Tibial nerve (tissue), 4 donors: ENCODE measurements at regions not wholly inside any gene's neighbourhood (a gene's known extent, or its start where the extent isn't known, plus 50 kb on each side); places are given as distances from the start of the nearest gene placed in this dataset.

ENCODE experiments used
- DNase-seq, 2 donors: peaks; one replicate each; pipeline ENCODE4 v3.0.0-alpha.2; 2019; ENCODE audit warnings: low spot score in 2 of 2
- H3K27ac ChIP-seq, 4 donors: fragments of 200-600 bp; sonication (generic) in 3 of 4; one replicate each; pipeline ENCODE4 v1.5.1; 2017 to 2019; ENCODE audit warnings: mild to moderate bottlenecking in 1 of 4
- H3K27me3 ChIP-seq, 2 donors: fragments of 200-600 bp; sonication (generic) in 1 of 2; one replicate each; pipeline versions ENCODE4 v1.5.1 to v1.6.0; 2017 to 2019
- H3K36me3 ChIP-seq, 3 donors: fragments of 200-600 bp; sonication (generic); one replicate each; pipeline ENCODE4 v1.5.1; 2018 to 2019
- H3K4me1 ChIP-seq, 4 donors: fragments of 200-600 bp; sonication (generic) in 3 of 4; one replicate each; pipeline ENCODE4 v1.5.1; 2017 to 2019
- H3K4me3 ChIP-seq, 4 donors: fragments of 200-600 bp; sonication (generic) in 3 of 4; one replicate each; pipeline ENCODE4 v1.5.1; 2017 to 2019; ENCODE audit warnings: mild to moderate bottlenecking in 1 of 4, moderate library complexity in 1 of 4
- H3K9me3 ChIP-seq, 4 donors: fragments of 200-600 bp; sonication (generic) in 3 of 4; one replicate each; pipeline ENCODE4 v1.5.1; 2017 to 2019
- CTCF ChIP-seq, 5 experiments: fragments of 200-600 bp in 3 of 5; fragments of 450-650 bp in 2 of 5; sonication (generic) in 3 of 5; IDR thresholded peaks; one replicate each; pipeline ENCODE4 v1.5.1; 2016 to 2019; ENCODE audit warnings: antibody characterized with exemption in 5 of 5, mild to moderate bottlenecking in 3 of 5, moderate library complexity in 2 of 5
- EP300 ChIP-seq, 2 donors: sonication (generic); formaldehyde crosslinking; IDR thresholded peaks; one replicate each; pipeline ENCODE4 v1.6.1; 2017; ENCODE audit warnings: antibody characterized with exemption in 2 of 2, mild to moderate bottlenecking in 1 of 2
- POLR2A ChIP-seq, 2 donors: fragments of 450-650 bp; IDR thresholded peaks; one replicate each; pipeline ENCODE4 v1.6.1; 2017; ENCODE audit warnings: antibody characterized with exemption in 2 of 2, mild to moderate bottlenecking in 2 of 2, moderate library complexity in 2 of 2
- WGBS, 2 donors: methylation state at CpG; one replicate each; pipeline ENCODE4 v1.1.5; 2018; 5-methylcytosine and 5-hydroxymethylcytosine counted together

GRCh38 chr1:187894349-187894748, 1065.6 kb downstream of the PLA2G4A start:
- no peak for DNase-seq
- Histone ChIP-seq H3K27ac (no peak overlapping the region), H3K9me3 (no peaks in the 10 kb centered on the region), H3K36me3 (no peaks in the 10 kb centered on the region), H3K4me1 (no peaks in the 10 kb centered on the region), H3K4me3 (no peak overlapping the region), H3K27me3 (no peaks in the 10 kb centered on the region)
- 88 to 93% methylated on average over 3 of the region's 3 CpGs for WGBS, 2 donors
- TF ChIP-seq EP300 (IDR thresholded peaks at IDR 0.05) (no peak), POLR2A (IDR thresholded peaks at IDR 0.05) (no peak), CTCF (IDR thresholded peaks at IDR 0.05) (no peak)

GRCh38 chr1:187903223-187903622, 1074.5 kb downstream of the PLA2G4A start:
- TF ChIP-seq EP300 (IDR thresholded peaks at IDR 0.05) (no peak), CTCF (IDR thresholded peaks at IDR 0.05) (no peak), POLR2A (IDR thresholded peaks at IDR 0.05) (no peak)

GRCh38 chr1:187909382-187909781, 1080.6 kb downstream of the PLA2G4A start:
- no peaks in the 10 kb centered on the region for H3K4me1 ChIP-seq
- 81 to 85% methylated on average over 3 of the region's 3 CpGs for WGBS, 2 donors
- TF ChIP-seq EP300 (IDR thresholded peaks at IDR 0.05) = no peak
- no peak for TF ChIP-seq POLR2A (IDR thresholded peaks at IDR 0.05)

More at GRCh38 chr1:187903223-187903622, 1074.5 kb downstream of the PLA2G4A start:
- DNase-seq = no peak
- Histone ChIP-seq H3K9me3 (no peaks in the 10 kb centered on the region), H3K4me1 (no peaks in the 10 kb centered on the region), H3K27me3 (no peaks in the 10 kb centered on the region), H3K27ac (no peak overlapping the region), H3K36me3 (no peaks in the 10 kb centered on the region), H3K4me3 (no peak overlapping the region)
- 91 to 96% methylated on average over 1 of the region's 1 CpG for WGBS, 2 donors

GRCh38 chr1:187911820-187912219, 1083.1 kb downstream of the PLA2G4A start:
- no peak for DNase-seq
- Histone ChIP-seq H3K4me3 (no peak overlapping the region), H3K9me3 (no peaks in the 10 kb centered on the region), H3K4me1 (no peaks in the 10 kb centered on the region), H3K36me3 (no peaks in the 10 kb centered on the region), H3K27me3 (no peaks in the 10 kb centered on the region), H3K27ac (no peak overlapping the region)
- TF ChIP-seq CTCF (IDR thresholded peaks at IDR 0.05) (no peak), EP300 (IDR thresholded peaks at IDR 0.05) (no peak), POLR2A (IDR thresholded peaks at IDR 0.05) (no peak)

More at GRCh38 chr1:187909382-187909781, 1080.6 kb downstream of the PLA2G4A start:
- H3K9me3 ChIP-seq = no peaks in the 10 kb centered on the region
- no peaks in the 10 kb centered on the region for H3K36me3 ChIP-seq
- H3K27ac ChIP-seq = no peak overlapping the region
- H3K4me3 ChIP-seq = no peak overlapping the region
- DNase-seq = no peak
- H3K27me3 ChIP-seq = no peaks in the 10 kb centered on the region

GRCh38 chr1:187920976-187921375, 1092.2 kb downstream of the PLA2G4A start:
- no peaks in the 10 kb centered on the region for H3K36me3 ChIP-seq
- no peak overlapping the region for H3K4me3 ChIP-seq
- no peaks in the 10 kb centered on the region for H3K9me3 ChIP-seq
- no peak overlapping the region for H3K27ac ChIP-seq
- no peaks in the 10 kb centered on the region for H3K27me3 ChIP-seq
- TF ChIP-seq CTCF (IDR thresholded peaks at IDR 0.05) (no peak), EP300 (IDR thresholded peaks at IDR 0.05) (no peak), POLR2A (IDR thresholded peaks at IDR 0.05) (no peak)
- 94 to 100% methylated on average over 1 of the region's 1 CpG for WGBS, 2 donors
- H3K4me1 ChIP-seq = no peaks in the 10 kb centered on the region
- no peak for DNase-seq

- no peak for DNase-seq
- H3K27ac ChIP-seq = no peak overlapping the region
- no peak for TF ChIP-seq CTCF (IDR thresholded peaks at IDR 0.05)
- no peak for TF ChIP-seq EP300 (IDR thresholded peaks at IDR 0.05)
- TF ChIP-seq POLR2A (IDR thresholded peaks at IDR 0.05) = no peak
- H3K9me3 ChIP-seq = no peaks in the 10 kb centered on the region
- no peaks in the 10 kb centered on the region for H3K4me1 ChIP-seq
- H3K4me3 ChIP-seq = no peak overlapping the region
- no peaks in the 10 kb centered on the region for H3K27me3 ChIP-seq
- WGBS, 2 donors = 77 to 91% methylated on average over 1 of the region's 1 CpG
- H3K36me3 ChIP-seq = no peaks in the 10 kb centered on the region
These were observed 1092.7 kb downstream of the PLA2G4A start for GRCh38 chr1:187921426-187921825.
